Stomach (tissue), 4 donors: ENCODE measurements at regions not wholly inside any gene's neighbourhood (a gene's known extent, or its start where the extent isn't known, plus 50 kb on each side); places are given as distances from the start of the nearest gene placed in this dataset.

Experiments
- CTCF ChIP-seq, 7 experiments: fragments of 450-650 bp in 4 of 7; fragments of 200-600 bp in 3 of 7; sonication (generic) in 3 of 7; IDR thresholded peaks; one replicate each; pipeline ENCODE4 v1.5.1; 2016 to 2019; ENCODE audit warnings: antibody characterized with exemption in 7 of 7, control low read depth in 2 of 7, mild to moderate bottlenecking in 1 of 7
- POLR2A ChIP-seq, 4 donors: fragments of 450-650 bp; IDR thresholded peaks; one replicate each; pipeline ENCODE4 v1.6.1; 2016; ENCODE audit warnings: antibody characterized with exemption in 4 of 4, control low read depth in 2 of 4, mild to moderate bottlenecking in 1 of 4, moderate library complexity in 1 of 4
- POLR2AphosphoS5 ChIP-seq, 3 donors: sonication (generic); formaldehyde crosslinking; IDR thresholded peaks; one replicate each; pipeline ENCODE4 v1.6.1; 2016; ENCODE audit warnings: antibody characterized with exemption in 3 of 3

- TF ChIP-seq CTCF (IDR thresholded peaks at IDR 0.05) (no peak), POLR2A (IDR thresholded peaks at IDR 0.05) (no peak), POLR2AphosphoS5 (IDR thresholded peaks at IDR 0.05) (no peak)
Observed at GRCh38 chr2:145811276-145812164, 1291.6 kb upstream of the ZEB2 start.
